Natural killer cell (primary cell): ENCODE measurements at regions not wholly inside any gene's neighbourhood (a gene's known extent, or its start where the extent isn't known, plus 50 kb on each side); places are given as distances from the start of the nearest gene placed in this dataset.
"Not testable (repeated sequence)": the region's sequence is repeated elsewhere in the genome, so short reads cannot be mapped to it uniquely, and the experiment has no call there.

Experiments used
- ATAC-seq, 3 donors: fragments of 150-1000 bp in 2 of 3; fragments of 200-7000 bp in 1 of 3; cut with Tn5 transposase; 1 replicate in 1 of 3; 2 replicates in 2 of 3; pipeline ENCODE4 v1.10.0; 2021; ENCODE audit warnings: mild to moderate bottlenecking in 2 of 3, moderate library complexity in 2 of 3
- DNase-seq, 2 donors: peaks; one replicate each; pipeline versions ENCODE4 v3.0.0 to v3.0.0-alpha.2; 2013 to 2021; ENCODE audit warnings: mixed read lengths in 1 of 2
- H3K27ac ChIP-seq: one replicate; pipeline ENCODE4 v1.5.1; 2013; ENCODE audit warnings: mild to moderate bottlenecking, low read length
- H3K27me3 ChIP-seq: one replicate; pipeline ENCODE4 v1.6.1; 2013; ENCODE audit warnings: low read length; ENCODE audit not compliant: control insufficient read depth, insufficient read depth
- H3K36me3 ChIP-seq: one replicate; pipeline ENCODE4 v1.6.1; 2013; ENCODE audit warnings: low read length; ENCODE audit not compliant: control insufficient read depth, insufficient read depth
- H3K4me1 ChIP-seq: one replicate; pipeline ENCODE4 v1.6.1; 2013; ENCODE audit warnings: low read length; ENCODE audit not compliant: control insufficient read depth, insufficient read depth
- H3K4me3 ChIP-seq: one replicate; pipeline ENCODE4 v1.5.1; 2013; ENCODE audit warnings: low read length
- H3K9me3 ChIP-seq: one replicate; pipeline ENCODE4 v1.6.1; 2013; ENCODE audit warnings: low read length; ENCODE audit not compliant: control insufficient read depth, insufficient read depth
- H3K27ac Mint-ChIP-seq, 2 donors: one replicate each; pipeline ENCODE4 v1.8.0; 2022; ENCODE audit warnings: mild to moderate bottlenecking in 2 of 2, mixed read lengths in 2 of 2, moderate library complexity in 1 of 2
- H3K27me3 Mint-ChIP-seq, 2 donors: one replicate each; pipeline ENCODE4 v1.8.0; 2022; ENCODE audit warnings: low read depth in 2 of 2, mixed read lengths in 2 of 2
- H3K36me3 Mint-ChIP-seq: one replicate; pipeline ENCODE4 v1.8.0; 2022; ENCODE audit warnings: mixed read lengths
- H3K4me1 Mint-ChIP-seq, 2 donors: one replicate each; pipeline ENCODE4 v1.8.0; 2022; ENCODE audit warnings: mixed read lengths in 2 of 2
- H3K4me3 Mint-ChIP-seq: one replicate; pipeline ENCODE4 v1.8.0; 2022; ENCODE audit warnings: mild to moderate bottlenecking, moderate library complexity, mixed read lengths
- H3K9me3 Mint-ChIP-seq, 2 donors: one replicate each; pipeline ENCODE4 v1.8.0; 2022; ENCODE audit warnings: mixed read lengths in 2 of 2
- CTCF ChIP-seq: fragments of 200-600 bp; IDR thresholded peaks from one replicate; pipeline ENCODE4 v1.8.0; 2022; ENCODE audit warnings: antibody characterized with exemption
- WGBS: methylation state at CpG from one replicate; pipeline ENCODE4 v1.1.7; 2013; ENCODE audit warnings: missing lambda C conversion rate; ENCODE audit not compliant: insufficient coverage; 5-methylcytosine and 5-hydroxymethylcytosine counted together
- intact Hi-C: fragments of 100-400 bp; cut with micrococcal nuclease; formaldehyde crosslinking; loops from one replicate; pipeline ENCODE4 v1.14.2; 2022

GRCh38 chr1:217040711-217041455, 317.7 kb upstream of the ESRRG start:
- Mint-ChIP-seq H3K27ac (no peak overlapping the region), H3K4me1 (no peaks in the 10 kb centered on the region), H3K4me3 (no peak overlapping the region), H3K9me3 (peaks cover 14 to 22% of the 10 kb centered on the region in 2 donors), H3K36me3 (peaks cover 15% of the 10 kb centered on the region), H3K27me3 (no peaks in the 10 kb centered on the region)
- Histone ChIP-seq H3K4me1 (no peaks in the 10 kb centered on the region), H3K9me3 (peaks cover 15% of the 10 kb centered on the region), H3K4me3 (no peak overlapping the region), H3K27ac (no peak overlapping the region), H3K27me3 (no peaks in the 10 kb centered on the region), H3K36me3 (no peaks in the 10 kb centered on the region)
- WGBS: 77% methylated on average over 1 of the region's 1 CpG
- DNase-seq (no peak), ATAC-seq (no peak)
- TF ChIP-seq CTCF: no peak
- intact Hi-C loops: no loop called here

GRCh38 chr1:217039926-217040325, 316.7 kb upstream of the ESRRG start:
- H3K27ac ChIP-seq: no peak overlapping the region
- H3K36me3 Mint-ChIP-seq: peaks cover 15% of the 10 kb centered on the region
- H3K27ac Mint-ChIP-seq: no peak overlapping the region
- H3K27me3 Mint-ChIP-seq: no peaks in the 10 kb centered on the region
- 73% methylated on average over 1 of the region's 2 CpGs for WGBS
- no peaks in the 10 kb centered on the region for H3K36me3 ChIP-seq
- intact Hi-C loops: no loop called here
- no peaks in the 10 kb centered on the region for H3K27me3 ChIP-seq
- ATAC-seq: no peak
- H3K4me3 ChIP-seq: no peak overlapping the region
- H3K4me1 Mint-ChIP-seq: no peaks in the 10 kb centered on the region
- H3K4me3 Mint-ChIP-seq: no peak overlapping the region
- peaks cover 15% of the 10 kb centered on the region for H3K9me3 ChIP-seq
- peaks cover 14 to 25% of the 10 kb centered on the region in 2 donors for H3K9me3 Mint-ChIP-seq
- no peaks in the 10 kb centered on the region for H3K4me1 ChIP-seq
- no peak for DNase-seq
- TF ChIP-seq CTCF: no peak

GRCh38 chr1:217039139-217039538, 315.9 kb upstream of the ESRRG start:
- H3K4me3 Mint-ChIP-seq, H3K27me3 Mint-ChIP-seq, ATAC-seq, H3K4me1 ChIP-seq, H3K4me1 Mint-ChIP-seq, H3K27ac ChIP-seq, H3K36me3 ChIP-seq, H3K27me3 ChIP-seq, H3K27ac Mint-ChIP-seq, H3K4me3 ChIP-seq, intact Hi-C loops, DNase-seq: not testable (repeated sequence)
- H3K9me3 ChIP-seq: peaks cover 15% of the 10 kb centered on the region
- H3K9me3 Mint-ChIP-seq: peaks cover 14 to 25% of the 10 kb centered on the region in 2 donors
- 87% methylated on average over 3 of the region's 3 CpGs for WGBS
- H3K36me3 Mint-ChIP-seq: peaks cover 15% of the 10 kb centered on the region

GRCh38 chr1:217036757-217037156, 313.5 kb upstream of the ESRRG start:
- H3K27me3 Mint-ChIP-seq: no peaks in the 10 kb centered on the region
- H3K27me3 ChIP-seq: no peaks in the 10 kb centered on the region
- H3K9me3 ChIP-seq: peaks cover 15% of the 10 kb centered on the region
- no peak overlapping the region for H3K27ac ChIP-seq
- peaks cover 16 to 25% of the 10 kb centered on the region in 2 donors for H3K9me3 Mint-ChIP-seq
- H3K27ac Mint-ChIP-seq: no peak overlapping the region
- ATAC-seq (no peak), DNase-seq (no peak)
- no peaks in the 10 kb centered on the region for H3K4me1 ChIP-seq
- H3K4me3 Mint-ChIP-seq: no peak overlapping the region
- H3K4me3 ChIP-seq: no peak overlapping the region
- no peaks in the 10 kb centered on the region for H3K4me1 Mint-ChIP-seq
- WGBS: 74% methylated on average over 3 of the region's 3 CpGs
- H3K36me3 Mint-ChIP-seq: peaks cover 15% of the 10 kb centered on the region
- TF ChIP-seq CTCF: no peak
- intact Hi-C loops: no loop called here
- H3K36me3 ChIP-seq: no peaks in the 10 kb centered on the region
